GM21723 (cell line): ENCODE measurements at regions not wholly inside any gene's neighbourhood (a gene's known extent, or its start where the extent isn't known, plus 50 kb on each side); places are given as distances from the start of the nearest gene placed in this dataset.

Experiments
- ATAC-seq: cut with Tn5 transposase; IDR thresholded peaks from one replicate; pipeline ENCODE4 v1.9.1; 2021; ENCODE audit warnings: mild to moderate bottlenecking, moderate library complexity; ENCODE audit not compliant: unreplicated experiment

DNA sequence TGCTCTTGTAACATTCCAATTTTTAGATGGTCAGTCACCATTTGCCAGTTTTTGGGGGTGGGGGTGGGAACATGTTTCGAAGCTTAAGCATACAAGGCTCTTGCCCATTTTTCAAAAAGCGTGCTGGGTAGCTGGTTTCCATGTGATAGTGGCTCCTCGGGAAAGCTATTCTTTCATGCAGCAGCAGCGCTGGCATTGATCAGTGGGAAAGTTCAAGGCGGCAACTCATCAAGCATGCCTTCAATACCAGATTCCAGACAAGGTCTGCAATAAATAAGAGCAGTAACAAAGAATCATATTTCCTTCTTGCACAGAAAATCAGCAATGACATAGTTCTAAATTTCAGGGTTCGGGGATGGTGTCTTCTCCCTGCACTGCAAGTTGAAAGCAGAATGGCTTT lies 133.5 kb upstream of the ONECUT1 start:
- ATAC-seq: no peak

GRCh38 chr15:52922871-52923270 lies 132.7 kb upstream of the ONECUT1 start:
- ATAC-seq: no peak

GRCh38 chr15:52912172-52912571 lies 122.0 kb upstream of the ONECUT1 start:
- ATAC-seq: no peak

DNA sequence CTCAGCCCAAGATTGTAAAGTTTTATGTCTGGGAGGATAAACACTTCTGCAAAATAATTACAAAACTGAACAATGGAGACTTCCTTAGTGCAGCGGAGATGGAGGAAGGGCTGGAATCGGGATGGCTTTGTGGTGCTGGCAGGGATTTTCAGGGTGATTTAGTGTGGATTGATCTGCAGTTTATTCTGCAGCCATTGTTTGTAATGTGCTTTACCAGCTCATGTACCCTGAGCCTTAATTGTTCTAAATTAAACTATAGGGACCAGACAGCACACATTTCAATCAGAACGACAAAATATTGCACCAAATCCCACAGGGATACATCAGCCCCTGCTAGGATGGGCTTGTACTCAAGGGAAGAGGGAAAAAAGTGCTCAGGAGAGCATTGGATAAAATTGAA lies 103.2 kb upstream of the ONECUT1 start:
- ATAC-seq: no peak

DNA sequence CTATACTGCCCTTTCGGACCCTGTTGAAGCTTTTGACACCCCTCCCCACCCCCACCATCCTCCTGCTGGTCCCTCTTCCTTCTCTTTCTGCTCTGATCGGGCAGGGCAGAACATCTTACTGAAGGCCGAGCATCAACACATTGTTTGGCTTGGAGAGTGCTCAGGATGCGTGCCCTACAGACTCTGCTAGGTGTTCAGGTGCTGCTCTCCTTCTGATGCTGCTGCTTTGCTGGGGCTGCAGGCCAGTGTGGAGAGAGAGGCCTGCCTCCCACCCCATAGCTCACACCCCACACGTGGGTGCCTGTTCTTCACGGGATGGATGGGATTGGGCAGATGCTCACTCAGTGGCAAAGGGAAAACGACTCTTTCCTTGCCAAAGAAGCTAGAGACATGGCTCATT lies 89.8 kb upstream of the ONECUT1 start:
- ATAC-seq: no peak

DNA sequence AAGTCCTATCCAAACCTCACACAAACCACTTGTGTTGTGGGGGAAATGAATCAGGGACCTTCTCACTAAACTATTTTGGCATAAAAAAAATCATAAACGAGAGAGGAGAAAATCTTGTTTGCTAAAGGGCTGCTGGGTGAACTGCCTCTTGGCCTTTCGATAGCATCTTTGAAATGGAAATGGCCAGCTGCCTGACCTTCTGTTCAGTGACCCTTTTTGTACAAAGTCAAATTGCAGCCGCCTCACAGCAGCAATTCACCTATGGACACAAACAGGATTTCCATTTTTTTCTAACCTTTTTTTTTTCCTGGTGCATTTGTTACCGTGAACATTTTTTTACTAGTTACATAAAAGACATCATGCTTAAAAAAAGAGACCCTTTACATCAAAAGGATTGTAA lies 89.0 kb upstream of the ONECUT1 start:
- no peak for ATAC-seq

DNA sequence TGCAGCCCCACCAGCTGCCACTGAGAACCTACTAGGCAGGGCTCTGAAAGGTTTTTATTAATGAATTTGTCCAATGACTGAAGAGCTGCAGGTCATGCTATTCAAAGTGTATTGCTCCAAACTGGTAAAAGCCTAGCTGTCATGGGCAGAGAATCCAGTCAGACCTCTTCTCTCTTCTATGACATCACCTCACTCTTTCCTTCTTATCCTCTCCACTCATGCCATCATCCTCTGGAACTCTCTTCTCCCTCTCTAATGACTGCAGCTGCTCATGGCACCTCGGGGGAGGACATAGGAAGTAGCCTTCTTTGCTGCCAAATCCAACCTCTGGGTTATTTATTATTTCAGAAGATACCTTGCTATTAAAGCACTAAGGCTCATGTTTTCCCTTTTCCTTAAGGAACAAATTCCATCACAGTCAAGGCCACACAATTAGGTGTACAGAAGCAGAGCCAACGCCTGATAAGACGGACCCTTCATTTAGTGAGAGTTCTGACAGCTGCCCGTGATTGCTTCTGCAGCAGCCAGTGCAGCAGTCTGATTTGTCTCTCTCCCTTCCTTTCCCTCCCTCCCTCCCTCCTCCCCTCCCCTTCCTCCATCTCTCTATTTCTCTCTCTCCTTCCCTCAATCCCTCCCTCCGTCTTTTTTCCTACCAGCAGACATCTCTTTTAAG lies 87.0 kb upstream of the ONECUT1 start:
- ATAC-seq: no peak

- ATAC-seq: no peak
Measured at GRCh38 chr15:52872036-52872818, 82.1 kb upstream of the ONECUT1 start.

- no peak for ATAC-seq
Measured at GRCh38 chr15:52870015-52870414, 79.9 kb upstream of the ONECUT1 start.

GRCh38 chr15:52866698-52867097 lies 76.6 kb upstream of the ONECUT1 start:
- ATAC-seq: no peak

- ATAC-seq: no peak
Measured at GRCh38 chr15:52862677-52863076, 72.5 kb upstream of the ONECUT1 start.

- ATAC-seq: no peak
Measured at GRCh38 chr15:52858782-52859176, 68.6 kb upstream of the ONECUT1 start.

DNA sequence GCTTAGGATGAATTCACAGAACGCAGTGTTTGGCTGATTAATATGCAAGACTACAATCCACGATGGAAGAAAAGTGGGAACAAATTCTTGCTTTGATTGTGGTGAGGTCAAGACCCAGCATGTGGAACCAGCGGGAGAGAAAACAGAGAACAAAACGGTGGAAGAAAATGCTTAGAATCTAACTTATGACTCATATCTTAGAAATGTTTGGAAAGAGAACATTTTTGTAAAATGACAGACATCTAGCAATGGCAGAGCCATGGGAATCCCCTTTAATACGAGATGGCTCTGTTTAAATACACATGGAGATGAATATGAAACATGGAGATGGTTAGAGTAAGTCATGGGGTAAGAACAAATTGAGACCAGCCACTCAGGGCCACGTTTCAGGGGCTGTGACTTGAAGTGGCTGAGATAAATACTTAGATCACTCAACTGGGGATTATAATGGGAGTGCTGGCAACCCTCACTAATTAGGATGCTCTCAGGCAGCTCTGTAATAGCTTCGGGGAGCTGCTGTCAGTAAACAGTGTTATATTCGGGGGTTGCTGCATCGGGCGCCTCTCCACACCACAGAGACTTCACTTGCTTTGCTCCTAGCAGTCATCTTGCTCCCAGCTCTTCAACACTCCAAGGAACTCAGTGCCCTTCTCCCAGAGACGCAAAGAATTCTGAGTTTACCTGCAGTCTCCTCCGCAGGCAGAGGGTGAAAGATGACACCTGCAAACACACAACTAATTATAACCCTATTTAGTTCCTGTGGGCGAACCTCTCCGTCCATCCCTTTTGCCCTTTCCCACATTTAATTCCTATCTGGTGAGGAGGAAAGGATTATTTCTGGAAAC lies 68.0 kb upstream of the ONECUT1 start:
- ATAC-seq: no peak

GRCh38 chr15:52857471-52857870 lies 67.3 kb upstream of the ONECUT1 start:
- no peak for ATAC-seq

GRCh38 chr15:52856286-52856685 lies 66.2 kb upstream of the ONECUT1 start:
- ATAC-seq: no peak

DNA sequence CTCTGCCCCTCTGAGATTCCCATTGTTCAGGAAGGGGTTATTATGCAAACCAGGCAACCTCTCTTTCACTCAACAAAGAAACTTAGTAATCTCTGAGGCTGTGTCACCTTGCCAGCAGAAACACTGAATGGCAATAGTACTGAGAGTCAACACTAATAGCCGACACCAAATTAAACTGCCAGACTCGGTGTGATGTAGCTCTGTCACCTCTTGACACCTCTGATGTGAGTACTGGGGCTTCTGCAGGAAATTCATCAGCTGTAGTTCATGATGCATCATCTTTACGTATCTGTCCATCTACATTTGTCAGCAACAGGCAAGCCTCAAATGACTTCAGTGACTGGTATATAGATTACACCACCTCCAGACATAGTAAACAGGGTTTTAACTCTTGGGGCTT lies 65.0 kb upstream of the ONECUT1 start:
- no peak for ATAC-seq

- no peak for ATAC-seq
Measured at GRCh38 chr15:52844823-52845222, 54.7 kb upstream of the ONECUT1 start.
